DND-41 (cell line): ENCODE measurements at regions not wholly inside any gene's neighbourhood (a gene's known extent, or its start where the extent isn't known, plus 50 kb on each side); places are given as distances from the start of the nearest gene placed in this dataset.
"Not testable (repeated sequence)": the region's sequence is repeated elsewhere in the genome, so short reads cannot be mapped to it uniquely, and the experiment has no call there.

Experiments used
- ATAC-seq: fragments of 200-7000 bp; cut with Tn5 transposase; 3 replicates; pipeline ENCODE4 v1.9.1; 2021; ENCODE audit warnings: low read depth; ENCODE audit not compliant: insufficient read depth
- DNase-seq: peaks from one replicate; pipeline ENCODE4 v3.0.0-alpha.2; 2020
- H2AFZ ChIP-seq: 2 replicates; pipeline ENCODE4 v1.6.0; 2012; ENCODE audit warnings: low read depth, low read length
- H3K27ac ChIP-seq: 2 replicates; pipeline ENCODE4 v1.5.1; 2012; ENCODE audit warnings: low read length, inconsistent platforms
- H3K27me3 ChIP-seq: fragments of 200-600 bp; sonication (generic); 2 replicates; pipeline ENCODE4 v1.6.0; 2012; ENCODE audit warnings: low read length, mild to moderate bottlenecking, inconsistent platforms; ENCODE audit not compliant: insufficient read depth, poor library complexity
- H3K36me3 ChIP-seq: 2 replicates; pipeline ENCODE4 v1.5.1; 2012; ENCODE audit warnings: low read length, inconsistent platforms; ENCODE audit not compliant: insufficient read depth
- H3K4me1 ChIP-seq: 2 replicates; pipeline ENCODE4 v1.5.1; 2012; ENCODE audit warnings: mild to moderate bottlenecking, low read length; ENCODE audit not compliant: insufficient read depth
- H3K4me2 ChIP-seq: 2 replicates; pipeline ENCODE4 v1.6.0; 2012; ENCODE audit warnings: mild to moderate bottlenecking, moderate library complexity, low read length, inconsistent platforms; ENCODE audit not compliant: insufficient read depth
- H3K4me3 ChIP-seq, 2 experiments: fragments of 200-600 bp in 1 of 2; shearing (Covaris generic) in 1 of 2; 2 replicates each; pipeline ENCODE4 v1.5.1; 2012 to 2016; ENCODE audit warnings: inconsistent platforms in 2 of 2, low read length in 2 of 2, mild to moderate bottlenecking in 2 of 2, low read depth in 1 of 2, moderate library complexity in 1 of 2
- H3K79me2 ChIP-seq: 2 replicates; pipeline ENCODE4 v1.6.0; 2012; ENCODE audit warnings: low read length, inconsistent platforms; ENCODE audit not compliant: insufficient read depth
- H3K9ac ChIP-seq: 2 replicates; pipeline ENCODE4 v1.6.0; 2012; ENCODE audit warnings: low read depth, mild to moderate bottlenecking, inconsistent platforms, low read length, moderate library complexity
- H3K9me3 ChIP-seq: 2 replicates; pipeline ENCODE4 v1.5.1; 2012; ENCODE audit warnings: low read length, moderate library complexity, mild to moderate bottlenecking, inconsistent platforms; ENCODE audit not compliant: insufficient read depth, severe bottlenecking
- H4K20me1 ChIP-seq: 2 replicates; pipeline ENCODE4 v1.6.0; 2012; ENCODE audit warnings: low read length; ENCODE audit not compliant: insufficient read depth
- CTCF ChIP-seq: IDR thresholded peaks from 2 replicates; pipeline ENCODE4 v1.5.1; 2012; ENCODE audit warnings: borderline replicate concordance, low read length, moderate library complexity, mild to moderate bottlenecking; ENCODE audit not compliant: poor library complexity, severe bottlenecking; ENCODE audit errors: extremely low read depth
- EZH2 ChIP-seq: IDR thresholded peaks from 3 replicates; pipeline ENCODE4 v1.6.1; 2012; ENCODE audit warnings: borderline replicate concordance, low read depth, mild to moderate bottlenecking, moderate library complexity, low read length, inconsistent platforms; ENCODE audit not compliant: severe bottlenecking

- no peak overlapping the region for H3K9ac ChIP-seq
- TF ChIP-seq CTCF = no peak
- TF ChIP-seq EZH2 = no peak
- no peaks in the 10 kb centered on the region for H3K36me3 ChIP-seq
Observed at GRCh38 chr3:127491909-127492308, 98.6 kb downstream of the TPRA1 start.

DNA sequence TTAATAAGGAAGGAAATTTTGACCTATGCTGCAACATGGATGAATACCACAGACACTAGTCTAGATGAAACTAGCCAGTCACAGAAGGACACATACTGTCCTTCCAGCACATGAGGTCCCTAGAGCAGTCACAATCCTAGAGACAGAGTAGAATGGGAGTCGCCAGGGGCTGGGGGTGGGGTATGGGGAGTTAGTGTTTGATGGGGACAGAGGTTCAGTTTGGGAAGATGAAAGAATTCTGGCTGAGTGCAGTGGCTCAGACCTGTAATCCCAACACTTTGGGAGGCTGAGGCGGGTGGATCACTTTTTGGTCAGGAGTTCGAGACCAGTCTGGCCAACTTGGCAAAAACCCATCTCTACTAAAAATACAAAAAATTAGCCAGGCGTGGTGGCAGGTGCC is 99.2 kb downstream of the TPRA1 start:
- Histone ChIP-seq H3K36me3 (no peaks in the 10 kb centered on the region), H3K4me2 (no peak overlapping the region), H4K20me1 (no peaks in the 10 kb centered on the region), H3K27ac (no peak overlapping the region), H3K4me1 (no peaks in the 10 kb centered on the region), H3K27me3 (no peaks in the 10 kb centered on the region), H2AFZ (no peak overlapping the region), H3K79me2 (no peaks in the 10 kb centered on the region), H3K9me3 (no peaks in the 10 kb centered on the region), H3K4me3 (no peak overlapping the region), H3K9ac (no peak overlapping the region)
- TF ChIP-seq CTCF = no peak
- no peak for TF ChIP-seq EZH2
- DNase-seq (no peak), ATAC-seq (no peak)

More at GRCh38 chr3:127491909-127492308, 98.6 kb downstream of the TPRA1 start:
- H4K20me1 ChIP-seq = no peaks in the 10 kb centered on the region
- H3K4me2 ChIP-seq = no peak overlapping the region
- H3K27me3 ChIP-seq = no peaks in the 10 kb centered on the region
- no peaks in the 10 kb centered on the region for H3K79me2 ChIP-seq
- H3K9me3 ChIP-seq = no peaks in the 10 kb centered on the region
- no peak overlapping the region for H2AFZ ChIP-seq
- H3K4me3 ChIP-seq = no peak overlapping the region
- no peak for DNase-seq
- no peak for ATAC-seq
- no peak overlapping the region for H3K27ac ChIP-seq
- no peaks in the 10 kb centered on the region for H3K4me1 ChIP-seq

DNA sequence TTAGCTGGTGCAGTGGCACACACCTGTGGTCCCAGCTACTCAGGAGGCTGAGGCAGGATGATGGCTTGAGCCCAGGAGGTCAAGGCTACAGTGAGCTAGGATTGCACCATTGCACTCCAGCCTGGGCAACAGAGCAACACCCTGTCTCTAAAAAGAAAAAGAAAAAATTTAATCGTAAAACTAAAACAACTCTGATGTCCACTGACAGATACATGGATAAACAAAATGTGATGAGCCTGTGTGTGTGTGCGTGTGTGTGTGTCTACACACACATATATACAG is 99.6 kb downstream of the TPRA1 start:
- H3K27ac ChIP-seq, H3K4me2 ChIP-seq, H3K9ac ChIP-seq, H4K20me1 ChIP-seq, H2AFZ ChIP-seq, H3K36me3 ChIP-seq, H3K9me3 ChIP-seq, H3K79me2 ChIP-seq, H3K27me3 ChIP-seq, ATAC-seq, DNase-seq, H3K4me3 ChIP-seq, H3K4me1 ChIP-seq: not testable (repeated sequence)

- Histone ChIP-seq H2AFZ (no peak overlapping the region), H3K4me2 (no peak overlapping the region), H3K79me2 (no peaks in the 10 kb centered on the region), H3K9ac (no peak overlapping the region), H3K27ac (no peak overlapping the region), H3K4me3 (no peak overlapping the region), H3K36me3 (no peaks in the 10 kb centered on the region), H3K4me1 (no peaks in the 10 kb centered on the region), H3K27me3 (no peaks in the 10 kb centered on the region), H3K9me3 (no peaks in the 10 kb centered on the region), H4K20me1 (no peaks in the 10 kb centered on the region)
- DNase-seq (no peak), ATAC-seq (no peak)
- TF ChIP-seq EZH2 = no peak
- TF ChIP-seq CTCF = no peak
Observed at GRCh38 chr3:127490271-127491023, 100.1 kb downstream of the TPRA1 start.
